HG03565 (cell line): ENCODE measurements at regions not wholly inside any gene's neighbourhood (a gene's known extent, or its start where the extent isn't known, plus 50 kb on each side); places are given as distances from the start of the nearest gene placed in this dataset.
"Not testable (repeated sequence)": the region's sequence is repeated elsewhere in the genome, so short reads cannot be mapped to it uniquely, and the experiment has no call there.

ENCODE experiments used
- ATAC-seq: cut with Tn5 transposase; IDR thresholded peaks from one replicate; pipeline ENCODE4 v1.9.1; 2021; ENCODE audit warnings: mild to moderate bottlenecking, moderate library complexity; ENCODE audit not compliant: unreplicated experiment

- no peak for ATAC-seq
Measured at GRCh38 chr2:215799194-215799593, 214.2 kb downstream of the MREG start.

GRCh38 chr2:215797676-215798075 lies 215.7 kb downstream of the MREG start:
- ATAC-seq: no peak

- no peak for ATAC-seq
Measured at GRCh38 chr2:215796140-215796855, 217.1 kb downstream of the MREG start.

GRCh38 chr2:215794829-215795546 lies 218.4 kb downstream of the MREG start:
- no peak for ATAC-seq

- peak; percentile 89 for ATAC-seq
Measured at GRCh38 chr2:215793747-215794595, 219.4 kb downstream of the MREG start.

- ATAC-seq: no peak
Measured at GRCh38 chr2:215791481-215791937, 221.8 kb downstream of the MREG start.

- no peak for ATAC-seq
Measured at GRCh38 chr2:215790523-215791421, 222.6 kb downstream of the MREG start.

- ATAC-seq: no peak
Measured at GRCh38 chr2:215787565-215788178, 225.7 kb downstream of the MREG start.

- ATAC-seq: no peak
Measured at GRCh38 chr2:215787025-215787424, 226.3 kb downstream of the MREG start.

GRCh38 chr2:215784371-215784783 lies 229.0 kb downstream of the MREG start:
- no peak for ATAC-seq

GRCh38 chr2:215783640-215784039 lies 229.7 kb downstream of the MREG start:
- ATAC-seq: not testable (repeated sequence)

GRCh38 chr2:215782965-215783364 lies 230.4 kb downstream of the MREG start:
- no peak for ATAC-seq

- no peak for ATAC-seq
Measured at GRCh38 chr2:215782295-215782694, 231.1 kb downstream of the MREG start.

GRCh38 chr2:215780907-215781685 lies 232.3 kb downstream of the MREG start:
- no peak for ATAC-seq

GRCh38 chr2:215780313-215780712 lies 233.0 kb downstream of the MREG start:
- no peak for ATAC-seq

GRCh38 chr2:215779912-215780311 lies 233.4 kb downstream of the MREG start:
- ATAC-seq: no peak

GRCh38 chr2:215777465-215778044 lies 235.8 kb downstream of the MREG start:
- ATAC-seq: no peak

- ATAC-seq: no peak
Measured at GRCh38 chr2:215775106-215775505, 238.2 kb downstream of the MREG start.

GRCh38 chr2:215773728-215774127 lies 239.6 kb downstream of the MREG start:
- no peak for ATAC-seq
